ENCODE measurements at regions not wholly inside any gene's neighbourhood (a gene's known extent, or its start where the extent isn't known, plus 50 kb on each side); places are given as distances from the start of the nearest gene placed in this dataset.
"Not testable (repeated sequence)": the region's sequence is repeated elsewhere in the genome, so short reads cannot be mapped to it uniquely, and the experiment has no call there.

- H3K27ac ChIP-seq (ENCODE audit: low read length): no peak overlapping the region
- no peaks in the 10 kb centered on the region for H3K27me3 ChIP-seq (ENCODE audit: control insufficient read depth in 1 of 2, insufficient read depth in 2 of 2, low read length in 2 of 2)
- no peaks in the 10 kb centered on the region for H3K36me3 ChIP-seq (ENCODE audit: control insufficient read depth in 2 of 2, insufficient read depth in 2 of 2, low read length in 2 of 2)
- no peaks in the 10 kb centered on the region for H3K4me1 ChIP-seq (ENCODE audit: control insufficient read depth, insufficient read depth, low read length)
- H3K4me3 ChIP-seq (ENCODE audit: low read length in 2 of 2): no peak overlapping the region
- H3K9me3 ChIP-seq (ENCODE audit: control insufficient read depth in 2 of 2, low read length in 2 of 2): no peaks in the 10 kb centered on the region
- H3K9ac ChIP-seq (ENCODE audit: low read length in 2 of 2): no peak overlapping the region
Measured at GRCh38 chr6:65989676-65990075, 282.6 kb upstream of the EYS start.

- no peak overlapping the region for H3K4me3 ChIP-seq (ENCODE audit: low read length in 2 of 2)
- H3K4me1 ChIP-seq (ENCODE audit: control insufficient read depth, insufficient read depth, low read length): no peaks in the 10 kb centered on the region
- no peaks in the 10 kb centered on the region for H3K27me3 ChIP-seq (ENCODE audit: control insufficient read depth in 1 of 2, insufficient read depth in 2 of 2, low read length in 2 of 2)
- H3K9me3 ChIP-seq (ENCODE audit: control insufficient read depth in 2 of 2, low read length in 2 of 2): no peaks in the 10 kb centered on the region
- no peak overlapping the region for H3K9ac ChIP-seq (ENCODE audit: low read length in 2 of 2)
- H3K27ac ChIP-seq (ENCODE audit: low read length): no peak overlapping the region
- H3K36me3 ChIP-seq (ENCODE audit: control insufficient read depth in 2 of 2, insufficient read depth in 2 of 2, low read length in 2 of 2): no peaks in the 10 kb centered on the region
Measured at GRCh38 chr6:65988006-65988405, 281.0 kb upstream of the EYS start.

- H3K27me3 ChIP-seq (ENCODE audit: control insufficient read depth in 1 of 2, insufficient read depth in 2 of 2, low read length in 2 of 2): no peaks in the 10 kb centered on the region
- H3K27ac ChIP-seq (ENCODE audit: low read length): no peak overlapping the region
- H3K4me1 ChIP-seq (ENCODE audit: control insufficient read depth, insufficient read depth, low read length): no peaks in the 10 kb centered on the region
- H3K9me3 ChIP-seq (ENCODE audit: control insufficient read depth in 2 of 2, low read length in 2 of 2): no peaks in the 10 kb centered on the region
- no peaks in the 10 kb centered on the region for H3K36me3 ChIP-seq (ENCODE audit: control insufficient read depth in 2 of 2, insufficient read depth in 2 of 2, low read length in 2 of 2)
- no peak overlapping the region for H3K9ac ChIP-seq (ENCODE audit: low read length in 2 of 2)
- no peak overlapping the region for H3K4me3 ChIP-seq (ENCODE audit: low read length in 2 of 2)
Measured at GRCh38 chr6:65984089-65984488, 277.1 kb upstream of the EYS start.

- no peak overlapping the region for H3K4me3 ChIP-seq (ENCODE audit: low read length in 2 of 2)
- H3K27ac ChIP-seq (ENCODE audit: low read length): no peak overlapping the region
- no peaks in the 10 kb centered on the region for H3K27me3 ChIP-seq (ENCODE audit: control insufficient read depth in 1 of 2, insufficient read depth in 2 of 2, low read length in 2 of 2)
- H3K4me1 ChIP-seq (ENCODE audit: control insufficient read depth, insufficient read depth, low read length): no peaks in the 10 kb centered on the region
- no peaks in the 10 kb centered on the region for H3K9me3 ChIP-seq (ENCODE audit: control insufficient read depth in 2 of 2, low read length in 2 of 2)
- H3K9ac ChIP-seq (ENCODE audit: low read length in 2 of 2): no peak overlapping the region
- H3K36me3 ChIP-seq (ENCODE audit: control insufficient read depth in 2 of 2, insufficient read depth in 2 of 2, low read length in 2 of 2): no peaks in the 10 kb centered on the region
Measured at GRCh38 chr6:65979120-65979519, 272.1 kb upstream of the EYS start.

GRCh38 chr6:65971252-65971651, 264.2 kb upstream of the EYS start:
- not testable (repeated sequence) for H3K27me3 ChIP-seq (ENCODE audit: control insufficient read depth in 1 of 2, insufficient read depth in 2 of 2, low read length in 2 of 2); H3K27ac ChIP-seq (ENCODE audit: low read length)

GRCh38 chr6:65964261-65964660, 257.2 kb upstream of the EYS start:
- Histone ChIP-seq H3K9me3 (ENCODE audit: control insufficient read depth in 2 of 2, low read length in 2 of 2) (no peaks in the 10 kb centered on the region), H3K27ac (ENCODE audit: low read length) (no peak overlapping the region), H3K4me3 (ENCODE audit: low read length in 2 of 2) (no peak overlapping the region), H3K27me3 (ENCODE audit: control insufficient read depth in 1 of 2, insufficient read depth in 2 of 2, low read length in 2 of 2) (no peaks in the 10 kb centered on the region), H3K4me1 (ENCODE audit: control insufficient read depth, insufficient read depth, low read length) (no peaks in the 10 kb centered on the region), H3K36me3 (ENCODE audit: control insufficient read depth in 2 of 2, insufficient read depth in 2 of 2, low read length in 2 of 2) (no peaks in the 10 kb centered on the region), H3K9ac (ENCODE audit: low read length in 2 of 2) (no peak overlapping the region)

More at GRCh38 chr6:65971252-65971651, 264.2 kb upstream of the EYS start:
- H3K4me1 ChIP-seq (ENCODE audit: control insufficient read depth, insufficient read depth, low read length); H3K9me3 ChIP-seq (ENCODE audit: control insufficient read depth in 2 of 2, low read length in 2 of 2); H3K36me3 ChIP-seq (ENCODE audit: control insufficient read depth in 2 of 2, insufficient read depth in 2 of 2, low read length in 2 of 2); H3K9ac ChIP-seq (ENCODE audit: low read length in 2 of 2); H3K4me3 ChIP-seq (ENCODE audit: low read length in 2 of 2): not testable (repeated sequence)

GRCh38 chr6:65955034-65955433, 248.0 kb upstream of the EYS start:
- no peak overlapping the region for H3K9ac ChIP-seq (ENCODE audit: low read length in 2 of 2)
- H3K27me3 ChIP-seq (ENCODE audit: control insufficient read depth in 1 of 2, insufficient read depth in 2 of 2, low read length in 2 of 2): no peaks in the 10 kb centered on the region
- no peaks in the 10 kb centered on the region for H3K9me3 ChIP-seq (ENCODE audit: control insufficient read depth in 2 of 2, low read length in 2 of 2)
- no peaks in the 10 kb centered on the region for H3K4me1 ChIP-seq (ENCODE audit: control insufficient read depth, insufficient read depth, low read length)
- no peak overlapping the region for H3K27ac ChIP-seq (ENCODE audit: low read length)
- no peaks in the 10 kb centered on the region for H3K36me3 ChIP-seq (ENCODE audit: control insufficient read depth in 2 of 2, insufficient read depth in 2 of 2, low read length in 2 of 2)
- no peak overlapping the region for H3K4me3 ChIP-seq (ENCODE audit: low read length in 2 of 2)

GRCh38 chr6:65948062-65948461, 241.0 kb upstream of the EYS start:
- Histone ChIP-seq H3K27me3 (ENCODE audit: control insufficient read depth in 1 of 2, insufficient read depth in 2 of 2, low read length in 2 of 2) (no peaks in the 10 kb centered on the region), H3K9ac (ENCODE audit: low read length in 2 of 2) (no peak overlapping the region), H3K9me3 (ENCODE audit: control insufficient read depth in 2 of 2, low read length in 2 of 2) (no peaks in the 10 kb centered on the region), H3K27ac (ENCODE audit: low read length) (no peak overlapping the region), H3K36me3 (ENCODE audit: control insufficient read depth in 2 of 2, insufficient read depth in 2 of 2, low read length in 2 of 2) (no peaks in the 10 kb centered on the region), H3K4me3 (ENCODE audit: low read length in 2 of 2) (no peak overlapping the region), H3K4me1 (ENCODE audit: control insufficient read depth, insufficient read depth, low read length) (no peaks in the 10 kb centered on the region)

GRCh38 chr6:65943548-65943947, 236.5 kb upstream of the EYS start:
- Histone ChIP-seq H3K4me1 (ENCODE audit: control insufficient read depth, insufficient read depth, low read length) (no peaks in the 10 kb centered on the region), H3K36me3 (ENCODE audit: control insufficient read depth in 2 of 2, insufficient read depth in 2 of 2, low read length in 2 of 2) (no peaks in the 10 kb centered on the region), H3K9ac (ENCODE audit: low read length in 2 of 2) (no peak overlapping the region), H3K27me3 (ENCODE audit: control insufficient read depth in 1 of 2, insufficient read depth in 2 of 2, low read length in 2 of 2) (no peaks in the 10 kb centered on the region), H3K27ac (ENCODE audit: low read length) (no peak overlapping the region), H3K9me3 (ENCODE audit: control insufficient read depth in 2 of 2, low read length in 2 of 2) (no peaks in the 10 kb centered on the region), H3K4me3 (ENCODE audit: low read length in 2 of 2) (no peak overlapping the region)

- Histone ChIP-seq H3K9me3 (ENCODE audit: control insufficient read depth in 2 of 2, low read length in 2 of 2) (peaks cover 0 to 2% of the 10 kb centered on the region in 2 donors), H3K36me3 (ENCODE audit: control insufficient read depth in 2 of 2, insufficient read depth in 2 of 2, low read length in 2 of 2) (no peaks in the 10 kb centered on the region), H3K4me3 (ENCODE audit: low read length in 2 of 2) (no peak overlapping the region), H3K27ac (ENCODE audit: low read length) (no peak overlapping the region), H3K9ac (ENCODE audit: low read length in 2 of 2) (no peak overlapping the region), H3K4me1 (ENCODE audit: control insufficient read depth, insufficient read depth, low read length) (no peaks in the 10 kb centered on the region), H3K27me3 (ENCODE audit: control insufficient read depth in 1 of 2, insufficient read depth in 2 of 2, low read length in 2 of 2) (no peaks in the 10 kb centered on the region)
Measured at GRCh38 chr6:65943051-65943450, 236.0 kb upstream of the EYS start.

GRCh38 chr6:65938000-65938399, 231.0 kb upstream of the EYS start:
- Histone ChIP-seq H3K4me1 (ENCODE audit: control insufficient read depth, insufficient read depth, low read length) (no peaks in the 10 kb centered on the region), H3K27me3 (ENCODE audit: control insufficient read depth in 1 of 2, insufficient read depth in 2 of 2, low read length in 2 of 2) (no peaks in the 10 kb centered on the region), H3K9me3 (ENCODE audit: control insufficient read depth in 2 of 2, low read length in 2 of 2) (peaks cover 0 to 4% of the 10 kb centered on the region in 2 donors), H3K4me3 (ENCODE audit: low read length in 2 of 2) (no peak overlapping the region), H3K27ac (ENCODE audit: low read length) (no peak overlapping the region), H3K9ac (ENCODE audit: low read length in 2 of 2) (no peak overlapping the region), H3K36me3 (ENCODE audit: control insufficient read depth in 2 of 2, insufficient read depth in 2 of 2, low read length in 2 of 2) (no peaks in the 10 kb centered on the region)
